NCI-H748 treated with DMSO at 0.1 percent for 48 hours (cell line): ENCODE measurements at regions not wholly inside any gene's neighbourhood (a gene's known extent, or its start where the extent isn't known, plus 50 kb on each side); places are given as distances from the start of the nearest gene placed in this dataset.
"Not testable (repeated sequence)": the region's sequence is repeated elsewhere in the genome, so short reads cannot be mapped to it uniquely, and the experiment has no call there.

Experiments used
- DNase-seq: peaks from one replicate; lab custom pipeline; 2025; lab: John Stamatoyannopoulos, UW

- no peak for DNase-seq
These were observed 908.7 kb upstream of the CDH9 start for GRCh38 chr5:27947088-27947487.

GRCh38 chr5:27944471-27944870, 906.1 kb upstream of the CDH9 start:
- no peak for DNase-seq

GRCh38 chr5:27938989-27939388, 900.6 kb upstream of the CDH9 start:
- no peak for DNase-seq

GRCh38 chr5:27928060-27928459, 889.7 kb upstream of the CDH9 start:
- DNase-seq: no peak

- DNase-seq: peak; percentile 88
These were observed 872.8 kb upstream of the CDH9 start for GRCh38 chr5:27911216-27911615.

DNA sequence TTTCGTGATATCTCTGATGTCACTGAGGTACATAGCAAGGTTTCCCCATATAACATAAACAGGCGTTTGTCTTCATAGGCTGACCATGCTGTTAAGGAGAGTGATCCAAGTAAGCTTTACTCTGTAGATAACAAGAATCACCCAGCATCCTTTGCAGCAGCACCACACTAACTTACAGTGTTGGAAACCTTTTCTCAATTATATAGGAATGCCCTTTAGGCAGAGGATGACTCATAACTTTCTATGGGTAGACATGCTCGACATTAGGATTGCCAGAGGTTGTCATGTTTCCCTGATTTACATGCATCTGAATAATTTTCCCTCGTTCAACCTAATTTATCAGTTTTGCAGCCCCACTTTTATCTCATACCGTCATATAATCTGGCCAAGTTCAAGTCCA, 870.0 kb upstream of the CDH9 start:
- DNase-seq: no peak

GRCh38 chr5:27906931-27907601, 868.7 kb upstream of the CDH9 start:
- no peak for DNase-seq

DNA sequence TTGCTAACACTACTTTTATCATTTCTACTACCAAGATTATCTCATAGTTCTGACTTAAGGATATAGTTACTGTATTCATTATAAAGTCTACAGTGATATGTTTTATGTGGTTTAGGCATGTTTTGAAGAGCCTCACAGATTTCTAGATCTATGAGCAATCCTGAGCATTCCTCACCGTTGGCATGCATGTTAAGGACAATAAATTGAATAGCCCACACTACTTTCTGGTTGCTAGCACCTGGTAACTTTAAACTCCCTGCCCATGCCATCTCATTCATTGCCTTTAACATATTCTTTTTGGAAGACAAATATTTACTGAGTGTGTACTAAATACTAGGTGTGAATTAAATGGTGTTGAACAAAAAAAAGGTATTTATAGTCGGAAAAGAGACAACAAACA, 868.1 kb upstream of the CDH9 start:
- DNase-seq: no peak

DNA sequence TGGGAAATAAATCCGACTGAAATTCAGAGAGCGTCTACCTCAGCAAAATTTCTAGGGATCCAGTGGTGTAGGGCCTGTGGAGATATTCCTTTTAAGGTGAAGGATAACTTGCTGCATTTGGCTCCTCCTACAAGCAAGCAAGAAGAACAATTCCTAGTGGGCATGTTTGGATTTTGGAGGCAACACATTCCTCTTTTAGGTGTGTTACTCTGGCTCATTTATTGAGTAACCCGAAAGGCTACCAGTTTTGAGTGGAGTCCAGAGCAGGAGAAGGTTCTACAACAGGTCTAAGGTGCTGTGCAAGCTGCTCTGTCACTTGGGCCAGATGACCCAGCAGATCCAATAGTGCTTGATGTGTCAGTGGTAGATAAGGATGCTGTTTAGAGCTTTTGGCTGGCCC, 862.4 kb upstream of the CDH9 start:
- DNase-seq: no peak

DNA sequence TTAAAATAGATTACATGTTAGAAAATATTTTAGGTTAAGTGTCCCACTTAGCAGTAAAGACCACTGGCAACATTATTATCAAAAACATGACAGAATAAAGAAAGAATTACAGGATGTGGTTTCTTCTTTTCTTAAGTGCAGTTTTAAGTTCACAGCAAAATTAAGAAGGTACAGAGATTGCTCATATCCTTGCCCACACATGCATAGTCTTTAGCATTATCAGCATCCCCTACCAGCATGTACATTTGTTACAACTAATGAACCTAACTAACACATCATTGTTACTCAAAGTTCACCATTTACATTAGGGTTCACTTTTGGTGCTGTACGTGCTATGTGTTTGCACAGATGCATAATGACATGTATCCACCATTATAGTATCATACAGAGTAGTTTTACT, 837.7 kb upstream of the CDH9 start:
- no peak for DNase-seq

DNA sequence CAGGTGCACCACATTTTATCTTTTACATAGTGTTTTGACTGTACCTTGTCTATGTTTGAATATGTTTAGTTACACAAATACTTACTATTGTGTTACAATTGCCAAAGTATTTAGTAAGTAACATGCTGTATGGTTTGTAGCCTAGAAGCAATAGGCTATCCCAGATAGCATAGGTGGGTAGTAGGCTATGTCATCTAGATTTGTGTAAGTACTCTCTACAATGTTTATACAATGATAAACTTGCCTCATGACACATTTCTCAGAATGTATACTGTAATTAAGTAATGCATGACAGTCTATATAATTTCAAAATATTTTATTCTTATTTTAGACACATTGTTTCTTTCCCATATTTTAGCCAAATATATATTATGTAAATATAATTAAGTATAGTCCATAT, 836.8 kb upstream of the CDH9 start:
- DNase-seq: no peak

DNA sequence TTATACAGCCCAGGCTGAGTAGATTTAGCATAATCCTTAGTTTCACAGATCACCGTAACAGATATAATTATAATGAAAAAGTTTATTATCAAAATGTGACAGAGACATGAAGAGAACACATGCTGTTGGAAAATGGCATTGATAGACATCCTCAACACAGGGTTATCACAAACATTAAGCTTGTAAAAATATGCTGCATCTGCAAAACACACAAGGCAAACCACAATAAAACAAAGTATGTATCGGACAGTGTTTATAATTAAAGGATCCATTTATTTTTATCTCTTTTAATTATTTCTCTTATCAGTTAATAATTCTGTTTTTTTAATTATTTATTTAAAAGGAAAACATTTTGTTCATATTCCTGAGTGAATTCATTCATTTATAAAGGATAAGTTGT, 829.9 kb upstream of the CDH9 start:
- DNase-seq: no peak

DNA sequence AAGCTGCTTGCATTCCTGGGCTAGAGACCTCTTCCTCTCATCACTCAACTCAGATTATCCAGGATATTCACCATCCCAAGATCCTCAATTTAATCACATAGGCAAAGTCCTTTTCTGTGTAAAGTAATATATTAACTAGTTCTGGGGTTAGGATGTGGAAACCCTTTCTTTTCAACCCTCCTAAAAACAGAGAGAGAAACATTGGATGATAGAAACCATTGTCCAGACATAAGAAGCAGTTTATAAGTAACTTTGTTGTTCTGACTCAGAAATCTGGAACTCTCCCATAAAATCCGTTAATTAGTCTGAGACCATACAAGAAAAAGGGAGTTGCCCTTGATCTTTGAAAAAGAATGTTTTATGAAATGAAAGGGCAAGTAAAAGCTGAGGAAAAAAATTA, 817.1 kb upstream of the CDH9 start:
- DNase-seq: no peak

DNA sequence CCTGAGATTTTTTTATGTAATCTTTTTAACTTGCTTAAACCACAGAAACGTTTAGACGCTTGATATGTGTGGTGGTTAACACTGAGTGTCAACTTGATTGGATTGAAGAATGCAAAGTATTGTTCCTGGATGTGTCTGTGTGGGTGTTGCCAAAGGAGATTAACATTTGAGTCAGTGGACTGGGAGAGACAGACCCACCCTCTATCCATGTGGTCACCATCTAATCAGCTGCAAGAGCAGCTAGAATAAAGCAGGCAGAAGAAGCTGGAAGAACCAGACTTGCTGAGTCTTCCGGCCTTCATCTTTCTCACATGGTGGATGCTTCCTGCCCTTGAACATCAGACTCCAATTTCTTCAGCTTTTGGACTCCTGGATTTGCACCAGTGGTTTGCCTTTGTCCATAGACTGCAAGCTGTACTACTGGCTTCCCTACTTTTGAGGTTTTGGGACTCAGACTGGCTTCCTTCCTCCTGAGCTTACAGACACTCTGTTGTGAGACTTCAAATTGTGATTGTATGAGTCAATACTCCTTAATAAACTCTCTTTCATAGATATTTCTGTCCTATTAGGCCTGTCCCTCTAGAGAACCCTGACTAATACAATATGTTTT, 816.0 kb upstream of the CDH9 start:
- DNase-seq: no peak

DNA sequence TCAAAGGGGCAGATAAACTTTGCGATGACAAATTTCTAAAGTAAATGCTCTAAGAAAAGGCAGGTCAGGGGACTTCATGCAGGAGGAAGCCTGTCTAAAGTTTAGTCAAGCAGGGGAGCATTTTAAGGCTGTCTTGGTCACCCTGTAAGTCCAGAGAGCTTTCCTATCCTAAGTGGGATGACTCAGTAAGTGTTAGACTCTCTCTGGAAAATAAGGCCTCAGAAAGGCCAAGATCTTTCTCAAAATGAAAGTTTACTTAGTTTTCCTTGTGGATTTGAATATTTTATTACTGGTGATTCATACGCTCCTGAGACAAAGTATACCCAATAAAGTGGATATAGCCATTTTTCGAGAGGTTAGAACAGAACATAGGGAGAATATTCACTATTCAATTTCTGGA, 806.9 kb upstream of the CDH9 start:
- no peak for DNase-seq

DNA sequence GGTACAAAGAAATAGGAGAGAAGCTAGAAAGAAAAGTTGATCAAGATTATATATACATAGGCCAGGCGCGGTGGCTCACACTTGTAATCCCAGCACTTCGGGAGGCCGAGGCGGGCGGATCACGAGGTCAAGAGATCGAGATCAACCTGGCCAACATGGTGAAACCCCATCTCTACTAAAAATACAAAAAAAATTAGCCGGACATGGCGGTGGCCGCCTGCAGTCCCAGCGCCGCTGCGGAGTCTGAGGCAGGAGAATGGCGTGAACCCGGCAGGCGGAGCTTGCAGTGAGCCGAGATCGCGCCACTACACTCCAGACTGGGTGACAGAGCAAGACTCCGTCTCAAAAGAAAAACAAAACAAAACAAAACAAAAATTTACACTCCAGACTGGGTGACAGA, 798.3 kb upstream of the CDH9 start:
- not testable (repeated sequence) for DNase-seq

GRCh38 chr5:27832886-27833285, 794.5 kb upstream of the CDH9 start:
- DNase-seq: no peak

DNA sequence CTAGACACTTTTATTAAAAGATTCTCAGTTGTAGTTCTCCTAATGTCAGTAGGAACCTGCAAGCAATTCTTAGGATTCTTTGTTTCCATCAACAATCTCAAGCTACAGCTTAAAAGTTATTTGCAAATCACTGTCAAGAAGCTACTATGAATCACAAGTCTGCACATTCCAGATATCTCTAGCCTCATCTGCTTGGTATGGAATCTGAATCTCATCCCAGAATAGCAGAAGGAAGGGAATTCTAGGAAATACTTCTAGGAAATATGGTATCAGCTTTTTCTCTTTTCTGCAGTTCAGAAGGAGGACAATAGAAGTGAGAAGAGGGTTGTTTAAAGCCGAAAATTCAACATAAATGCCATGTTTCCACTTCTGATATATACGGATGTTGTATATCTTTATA, 792.2 kb upstream of the CDH9 start:
- DNase-seq: no peak

DNA sequence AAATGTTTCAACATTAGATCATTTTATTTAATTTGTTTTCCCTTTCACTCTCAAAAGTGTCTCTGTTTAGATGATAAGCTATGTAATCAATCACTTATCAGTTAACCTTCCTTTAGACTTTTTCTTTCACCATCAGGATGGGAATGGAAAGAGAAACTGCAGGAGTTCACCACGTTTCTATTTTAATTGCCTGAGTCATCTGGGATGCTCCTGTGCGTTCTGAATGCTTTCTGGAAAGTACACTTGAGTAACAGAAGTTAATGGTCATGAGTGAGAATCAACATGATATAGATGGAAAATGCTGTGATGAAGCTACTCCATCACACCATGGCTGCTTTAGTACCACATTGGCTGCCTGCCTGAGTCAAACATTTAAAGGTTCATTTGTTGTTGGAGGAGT, 783.3 kb upstream of the CDH9 start:
- no peak for DNase-seq

- no peak for DNase-seq
These were observed 780.5 kb upstream of the CDH9 start for GRCh38 chr5:27818888-27819287.

DNA sequence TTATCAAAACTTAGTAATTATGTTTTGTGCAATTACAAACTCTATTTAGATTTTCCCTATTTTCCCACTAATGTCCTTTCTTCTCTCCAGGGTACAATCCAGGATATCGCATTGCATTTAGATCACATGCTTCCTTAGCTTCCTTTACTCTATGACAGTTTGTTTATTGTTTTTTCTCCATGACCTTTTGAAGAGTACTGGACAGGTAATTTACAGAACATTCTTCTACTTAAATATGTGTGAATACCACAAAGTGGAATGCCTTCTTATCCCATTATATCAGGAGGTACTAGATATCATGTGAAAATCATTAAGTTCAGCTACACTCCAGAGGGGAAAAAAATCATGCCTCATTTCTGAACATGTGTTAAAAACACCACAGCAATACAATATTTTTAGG, 776.6 kb upstream of the CDH9 start:
- no peak for DNase-seq

GRCh38 chr5:27814286-27814685, 775.9 kb upstream of the CDH9 start:
- no peak for DNase-seq

DNA sequence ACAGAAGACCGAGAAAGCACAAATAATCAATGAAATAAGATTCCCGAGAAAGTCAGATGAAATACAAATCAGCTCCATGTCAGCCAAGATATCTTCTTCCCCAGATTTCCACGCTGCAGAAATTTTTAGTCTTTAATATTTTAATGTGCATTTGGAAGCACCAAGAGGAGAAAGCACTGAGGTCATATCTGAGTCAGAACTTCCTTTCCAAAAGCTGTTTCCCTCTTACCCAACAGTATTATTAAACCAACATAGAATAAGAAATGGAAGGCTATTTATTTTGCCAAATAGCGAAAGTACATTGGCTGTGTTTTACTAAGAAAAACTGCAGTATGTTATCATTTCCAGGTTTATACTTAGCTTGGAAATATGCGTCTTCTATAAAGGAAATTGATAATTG, 772.1 kb upstream of the CDH9 start:
- DNase-seq: no peak

- DNase-seq: no peak
These were observed 758.8 kb upstream of the CDH9 start for GRCh38 chr5:27797220-27797619.
